NB4 (cell line): ENCODE measurements at regions not wholly inside any gene's neighbourhood (a gene's known extent, or its start where the extent isn't known, plus 50 kb on each side); places are given as distances from the start of the nearest gene placed in this dataset.
"Not testable (repeated sequence)": the region's sequence is repeated elsewhere in the genome, so short reads cannot be mapped to it uniquely, and the experiment has no call there.

ENCODE experiments used
- DNase-seq: peaks from one replicate; pipeline ENCODE4 v3.0.0; 2010; ENCODE audit warnings: low read depth
- H3K4me3 ChIP-seq: one replicate; pipeline ENCODE4 v1.5.1; 2011; ENCODE audit warnings: mild to moderate bottlenecking, low read depth, low read length, moderate library complexity
- MYC ChIP-seq: IDR thresholded peaks from 2 replicates; pipeline ENCODE4 v1.6.1; 2011; ENCODE audit warnings: low read depth, low read length
- POLR2A ChIP-seq: IDR thresholded peaks from 2 replicates; pipeline ENCODE4 v1.6.1; 2011; ENCODE audit warnings: mild to moderate bottlenecking; ENCODE audit not compliant: insufficient read length; ENCODE audit errors: extremely low read depth
- TF ChIP-seq, protein P1 (sequence below): IDR thresholded peaks from 2 replicates; pipeline ENCODE4 v1.6.1; 2011; ENCODE audit warnings: low read depth, low read length
- TF ChIP-seq, protein P2 (sequence below): IDR thresholded peaks from one replicate; pipeline ENCODE4 v1.5.1; 2012; ENCODE audit warnings: low read depth, low read length

DNA sequence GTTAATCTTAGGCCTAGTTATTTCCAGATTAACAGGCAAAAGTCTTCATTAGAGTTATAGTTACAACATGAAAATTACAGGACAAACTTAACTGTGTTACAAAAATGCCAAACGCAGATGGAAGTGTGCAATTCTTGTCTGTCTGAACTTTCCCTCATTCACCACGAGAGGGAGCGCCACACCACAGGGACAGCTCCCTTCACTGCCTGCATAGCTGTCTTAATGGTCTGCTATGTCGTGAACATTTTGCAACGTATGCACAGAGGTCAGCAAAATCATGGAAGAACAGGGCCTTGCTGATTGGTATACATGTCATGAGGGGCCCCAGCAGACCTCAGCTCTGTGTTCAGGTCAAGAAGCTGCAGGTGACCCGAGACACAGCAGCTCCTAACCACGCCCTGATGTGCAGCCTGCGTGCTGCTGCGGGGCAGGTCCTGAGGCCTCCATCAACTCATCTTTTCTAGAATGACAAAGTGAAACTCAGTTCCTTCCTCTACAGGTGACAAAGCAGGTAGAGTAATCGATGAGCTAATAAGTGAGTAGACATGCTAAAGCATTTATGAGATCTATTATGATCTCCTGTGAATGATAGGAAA is 78.8 kb upstream of the ATP8B1 start:
- TF ChIP-seq POLR2A (no peak), MYC (no peak)
- TF ChIP-seq, protein P1, sequence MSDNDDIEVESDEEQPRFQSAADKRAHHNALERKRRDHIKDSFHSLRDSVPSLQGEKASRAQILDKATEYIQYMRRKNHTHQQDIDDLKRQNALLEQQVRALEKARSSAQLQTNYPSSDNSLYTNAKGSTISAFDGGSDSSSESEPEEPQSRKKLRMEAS: no peak
- TF ChIP-seq, protein P2, sequence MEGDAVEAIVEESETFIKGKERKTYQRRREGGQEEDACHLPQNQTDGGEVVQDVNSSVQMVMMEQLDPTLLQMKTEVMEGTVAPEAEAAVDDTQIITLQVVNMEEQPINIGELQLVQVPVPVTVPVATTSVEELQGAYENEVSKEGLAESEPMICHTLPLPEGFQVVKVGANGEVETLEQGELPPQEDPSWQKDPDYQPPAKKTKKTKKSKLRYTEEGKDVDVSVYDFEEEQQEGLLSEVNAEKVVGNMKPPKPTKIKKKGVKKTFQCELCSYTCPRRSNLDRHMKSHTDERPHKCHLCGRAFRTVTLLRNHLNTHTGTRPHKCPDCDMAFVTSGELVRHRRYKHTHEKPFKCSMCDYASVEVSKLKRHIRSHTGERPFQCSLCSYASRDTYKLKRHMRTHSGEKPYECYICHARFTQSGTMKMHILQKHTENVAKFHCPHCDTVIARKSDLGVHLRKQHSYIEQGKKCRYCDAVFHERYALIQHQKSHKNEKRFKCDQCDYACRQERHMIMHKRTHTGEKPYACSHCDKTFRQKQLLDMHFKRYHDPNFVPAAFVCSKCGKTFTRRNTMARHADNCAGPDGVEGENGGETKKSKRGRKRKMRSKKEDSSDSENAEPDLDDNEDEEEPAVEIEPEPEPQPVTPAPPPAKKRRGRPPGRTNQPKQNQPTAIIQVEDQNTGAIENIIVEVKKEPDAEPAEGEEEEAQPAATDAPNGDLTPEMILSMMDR: peak; percentile 88
- H3K4me3 ChIP-seq: no peak overlapping the region
- peak; percentile 74 for DNase-seq

DNA sequence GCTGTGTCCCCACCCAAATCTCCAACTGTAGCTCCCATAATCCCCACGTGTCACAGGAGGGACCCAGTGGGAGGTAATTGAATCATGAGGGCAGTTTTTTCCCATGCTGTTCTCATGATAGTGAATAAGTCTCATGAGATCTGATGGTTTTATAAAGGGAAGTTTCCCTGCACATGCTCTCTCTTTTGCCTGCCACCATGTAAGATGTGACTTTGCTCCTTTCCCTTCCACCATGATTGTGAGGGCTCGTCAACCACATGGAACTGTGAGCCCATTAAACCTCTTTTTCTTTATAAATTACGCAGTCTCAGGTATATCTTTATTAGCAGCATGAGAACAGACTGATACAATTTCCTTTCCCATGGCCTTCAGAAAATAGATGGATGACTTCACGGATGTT is 76.8 kb upstream of the ATP8B1 start:
- not testable (repeated sequence) for DNase-seq, H3K4me3 ChIP-seq

DNA sequence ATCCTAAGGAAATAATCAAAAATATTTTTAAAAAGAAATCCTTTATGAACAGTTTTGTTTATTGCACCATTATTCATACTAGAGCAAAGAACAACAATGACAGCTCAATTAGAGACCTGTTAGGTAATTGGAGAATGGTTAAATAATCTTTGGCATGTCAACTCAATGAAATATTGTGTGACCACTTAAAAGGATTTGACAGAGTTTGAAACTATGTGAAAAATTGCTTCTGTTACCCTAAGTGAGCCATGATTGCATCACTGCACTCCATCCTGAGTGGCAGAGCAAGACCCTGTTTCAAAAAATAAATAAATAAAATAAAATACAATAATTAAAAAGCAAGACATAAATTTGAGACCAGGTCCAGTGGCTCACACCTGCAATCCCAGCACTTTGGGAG is 66.1 kb upstream of the ATP8B1 start:
- DNase-seq: no peak
- TF ChIP-seq, protein P1: no peak
- TF ChIP-seq POLR2A (no peak), MYC (no peak)
- TF ChIP-seq, protein P2: no peak
- H3K4me3 ChIP-seq: no peak overlapping the region

DNA sequence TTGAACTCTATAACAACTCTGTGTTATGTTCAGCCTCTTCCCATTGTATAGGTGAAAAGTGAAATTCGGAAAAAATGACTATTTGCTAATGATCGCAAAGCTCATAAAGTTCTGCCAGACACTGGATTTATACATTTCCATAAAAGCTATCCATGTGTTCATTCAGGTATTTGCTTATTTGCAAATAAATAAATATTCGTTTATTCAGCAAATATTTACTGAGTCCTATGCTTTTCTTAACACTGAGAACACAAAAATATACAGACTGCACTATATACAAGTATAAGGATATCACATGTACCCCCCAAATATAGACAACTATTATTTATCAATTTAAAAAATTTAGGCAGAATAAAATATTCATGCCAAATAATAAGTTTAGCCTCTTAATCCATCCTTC is 63.2 kb upstream of the ATP8B1 start:
- TF ChIP-seq, protein P1: no peak
- TF ChIP-seq, protein P2: no peak
- TF ChIP-seq POLR2A (no peak), MYC (no peak)
- no peak for DNase-seq
- H3K4me3 ChIP-seq: no peak overlapping the region

GRCh38 chr18:57864615-57865121 is 61.6 kb upstream of the ATP8B1 start:
- DNase-seq: no peak
- TF ChIP-seq, protein P1: no peak
- no peak for TF ChIP-seq POLR2A
- no peak for TF ChIP-seq MYC
- TF ChIP-seq, protein P2: no peak
- no peak overlapping the region for H3K4me3 ChIP-seq

DNA sequence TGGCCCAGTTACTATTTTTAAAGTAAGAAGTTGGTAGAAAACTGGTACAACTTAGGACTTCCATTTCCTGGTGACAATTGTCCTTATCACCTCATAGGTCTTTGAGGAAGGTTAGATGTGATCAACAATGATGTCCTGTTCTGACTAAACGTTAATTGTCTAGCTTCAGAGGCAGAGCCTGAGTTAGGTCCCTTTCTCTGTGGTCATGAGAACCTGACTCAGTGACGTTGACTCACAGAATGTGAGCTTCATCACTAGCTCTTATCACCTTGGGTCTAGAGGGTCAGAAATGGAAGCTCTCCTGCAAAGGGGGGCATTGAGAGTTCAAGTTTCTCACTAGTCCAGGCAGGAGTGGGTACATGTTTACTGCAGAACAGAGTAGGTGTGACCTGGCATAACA is 60.6 kb upstream of the ATP8B1 start:
- DNase-seq: no peak
- TF ChIP-seq MYC (no peak), POLR2A (no peak)
- TF ChIP-seq, protein P2: no peak
- TF ChIP-seq, protein P1: no peak
- no peak overlapping the region for H3K4me3 ChIP-seq
